ENCODE measurements at regions not wholly inside any gene's neighbourhood (a gene's known extent, or its start where the extent isn't known, plus 50 kb on each side); places are given as distances from the start of the nearest gene placed in this dataset.

GRCh38 chr5:92969191-92969780 lies 611.7 kb downstream of the NR2F1-AS1 start:
- Histone ChIP-seq H3K27ac (no peak overlapping the region), H3K27me3 (replicated peaks in 1 of 7) (no peaks in the 10 kb centered on the region), H3K36me3 (no peaks in the 10 kb centered on the region), H3K4me3 (no peak overlapping the region), H3K4me1 (no peaks in the 10 kb centered on the region), H3K9me3 (no peaks in the 10 kb centered on the region)
- intact Hi-C loops (cut with DNase I; ENCODE audit: low total_unique reads), result no loop called here
- 74 to 93% (median 85%) methylated on average over 5 of the region's 5 CpGs for WGBS, 5 donors
- DNase-seq, result no peak
- TF ChIP-seq CTCF (IDR thresholded peaks at IDR 0.05 in 8 of 11, conservative IDR thresholded peaks at IDR 0.05 in 3 of 11) (no peak), POLR2AphosphoS5 (IDR thresholded peaks at IDR 0.05) (no peak), POLR2A (IDR thresholded peaks at IDR 0.05) (no peak)

- H3K9me3 ChIP-seq, result no peaks in the 10 kb centered on the region
- no peak overlapping the region for H3K4me3 ChIP-seq
- H3K27ac ChIP-seq, result no peak overlapping the region
- DNase-seq, result no peak
- TF ChIP-seq POLR2A (IDR thresholded peaks at IDR 0.05), result no peak
- TF ChIP-seq POLR2AphosphoS5 (IDR thresholded peaks at IDR 0.05), result no peak
- no peak for TF ChIP-seq CTCF (IDR thresholded peaks at IDR 0.05 in 8 of 11, conservative IDR thresholded peaks at IDR 0.05 in 3 of 11)
- H3K4me1 ChIP-seq, result no peaks in the 10 kb centered on the region
- no peaks in the 10 kb centered on the region for H3K36me3 ChIP-seq
- 79 to 98% (median 88%) methylated on average over 2 of the region's 2 CpGs for WGBS, 5 donors
- intact Hi-C loops (cut with DNase I; ENCODE audit: low total_unique reads), result no loop called here
- no peaks in the 10 kb centered on the region for H3K27me3 ChIP-seq (replicated peaks in 1 of 7)
Observed at GRCh38 chr5:92963800-92964199, 617.2 kb downstream of the NR2F1-AS1 start.

GRCh38 chr5:92962752-92963151 lies 618.3 kb downstream of the NR2F1-AS1 start:
- DNase-seq, result no peak
- no peak for TF ChIP-seq POLR2AphosphoS5 (IDR thresholded peaks at IDR 0.05)
- no peak for TF ChIP-seq POLR2A (IDR thresholded peaks at IDR 0.05)
- no peak for TF ChIP-seq CTCF (IDR thresholded peaks at IDR 0.05 in 8 of 11, conservative IDR thresholded peaks at IDR 0.05 in 3 of 11)
- Histone ChIP-seq H3K27me3 (replicated peaks in 1 of 7) (no peaks in the 10 kb centered on the region), H3K9me3 (no peaks in the 10 kb centered on the region), H3K4me3 (no peak overlapping the region), H3K4me1 (no peaks in the 10 kb centered on the region), H3K36me3 (no peaks in the 10 kb centered on the region), H3K27ac (no peak overlapping the region)
- intact Hi-C loops (cut with DNase I; ENCODE audit: low total_unique reads), result no loop called here

DNA sequence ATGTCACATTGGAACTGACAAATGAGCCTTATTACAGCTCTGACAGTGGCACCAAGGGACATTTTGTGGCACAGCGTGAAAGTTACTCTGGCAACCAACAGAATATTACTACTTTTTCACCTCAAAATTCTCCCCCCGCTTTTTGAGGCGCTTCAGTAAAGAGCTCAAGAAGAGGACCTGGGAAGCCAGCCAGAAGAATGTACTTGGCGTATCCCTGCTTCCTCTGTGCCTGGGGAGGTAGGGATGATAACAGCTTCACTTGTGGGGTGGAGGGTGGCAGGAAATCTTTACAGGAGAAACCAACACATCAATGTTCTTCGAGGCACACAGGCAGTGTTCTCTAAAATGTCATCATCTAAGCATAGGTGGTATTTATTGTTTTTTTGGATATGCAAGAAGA lies 624.1 kb downstream of the NR2F1-AS1 start:
- 71 to 77% (median 73%) methylated on average over 5 of the region's 5 CpGs for WGBS, 5 donors
- intact Hi-C loops (cut with DNase I; ENCODE audit: low total_unique reads), result no loop called here
- no peaks in the 10 kb centered on the region for H3K36me3 ChIP-seq

More for the DNA sequence above, 624.1 kb downstream of the NR2F1-AS1 start:
- DNase-seq, result no peak
- H3K27me3 ChIP-seq (replicated peaks in 1 of 7), result no peaks in the 10 kb centered on the region
- no peak overlapping the region for H3K27ac ChIP-seq
- TF ChIP-seq POLR2AphosphoS5 (IDR thresholded peaks at IDR 0.05), result no peak
- no peak for TF ChIP-seq CTCF (IDR thresholded peaks at IDR 0.05 in 8 of 11, conservative IDR thresholded peaks at IDR 0.05 in 3 of 11)
- TF ChIP-seq POLR2A (IDR thresholded peaks at IDR 0.05), result no peak
- H3K9me3 ChIP-seq, result peaks cover 0 to 21% (median 15%) of the 10 kb centered on the region in 8 donors
- no peaks in the 10 kb centered on the region for H3K4me1 ChIP-seq
- H3K4me3 ChIP-seq, result no peak overlapping the region

Measured in spleen (tissue), 11 donors.